HG03025 (cell line): ENCODE measurements at regions not wholly inside any gene's neighbourhood (a gene's known extent, or its start where the extent isn't known, plus 50 kb on each side); places are given as distances from the start of the nearest gene placed in this dataset.

Source experiments
- ATAC-seq: cut with Tn5 transposase; IDR thresholded peaks from one replicate; pipeline ENCODE4 v1.9.1; 2021; ENCODE audit warnings: mild to moderate bottlenecking, moderate library complexity; ENCODE audit not compliant: unreplicated experiment, low FRiP score

DNA sequence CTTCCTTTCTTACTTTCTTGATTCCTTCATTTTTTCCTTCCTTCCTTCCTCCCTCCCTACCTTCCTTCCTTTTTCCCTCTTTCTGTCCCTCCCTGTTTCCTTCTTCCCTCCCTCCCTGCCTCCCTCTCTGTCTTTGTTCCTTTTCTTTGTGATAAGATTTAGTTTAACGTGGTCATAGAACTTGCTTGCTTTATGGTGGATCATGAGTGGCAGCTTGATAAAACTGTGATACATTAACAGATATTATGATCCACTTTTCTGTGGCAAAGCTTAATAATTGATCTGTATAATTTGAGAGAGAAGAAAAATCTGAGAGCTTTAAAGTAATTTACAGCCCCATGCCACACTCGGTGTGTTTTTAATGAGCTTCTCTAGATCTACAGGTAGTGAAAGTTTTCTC is 280.5 kb downstream of the RNF144B start:
- ATAC-seq, result no peak

DNA sequence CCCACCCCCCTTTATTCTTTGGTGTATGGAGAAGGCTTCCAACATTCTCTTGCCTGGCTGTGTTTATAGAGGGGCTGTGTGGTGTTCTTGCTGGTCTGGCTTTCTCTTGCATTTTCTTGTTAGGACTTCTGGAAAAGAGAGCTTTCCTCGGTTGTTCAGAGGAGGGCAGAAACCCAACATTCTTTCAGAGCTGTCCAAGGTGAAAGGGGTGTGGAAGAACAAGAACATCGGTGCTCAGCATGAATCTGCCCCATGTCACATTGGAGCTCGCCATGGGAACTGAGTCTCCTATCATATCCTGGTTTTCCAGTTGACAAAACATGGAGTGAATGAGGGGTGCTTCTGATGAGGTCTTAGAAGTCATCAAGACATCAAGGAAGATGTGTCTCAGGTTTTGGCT is 281.8 kb downstream of the RNF144B start:
- no peak for ATAC-seq

GRCh38 chr6:18672852-18673251 is 285.7 kb downstream of the RNF144B start:
- ATAC-seq, result no peak

GRCh38 chr6:18674346-18674745 is 287.2 kb downstream of the RNF144B start:
- no peak for ATAC-seq

GRCh38 chr6:18675881-18676280 is 288.7 kb downstream of the RNF144B start:
- no peak for ATAC-seq

- ATAC-seq, result no peak
Observed at GRCh38 chr6:18676548-18676947, 289.4 kb downstream of the RNF144B start.

DNA sequence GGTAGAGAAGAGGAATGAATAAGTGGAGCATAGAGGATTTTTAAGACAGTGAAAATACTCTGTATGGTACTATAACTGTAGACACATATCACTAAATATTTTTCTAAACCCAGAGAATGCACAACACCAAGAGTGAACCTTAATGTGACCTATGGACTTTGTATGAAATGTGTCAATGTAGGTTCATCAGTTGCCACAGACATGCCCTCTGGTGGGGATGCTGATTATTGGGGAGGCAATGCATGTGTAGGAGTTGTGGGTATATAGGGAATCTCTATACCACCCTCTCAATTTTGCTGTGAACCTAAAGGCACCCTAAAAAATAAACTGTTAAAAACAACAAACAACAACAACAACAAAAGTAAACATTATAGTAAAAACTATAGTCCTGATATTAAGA is 293.7 kb downstream of the RNF144B start:
- no peak for ATAC-seq

- ATAC-seq, result no peak
Observed at GRCh38 chr6:18681832-18682503, 294.8 kb downstream of the RNF144B start.

DNA sequence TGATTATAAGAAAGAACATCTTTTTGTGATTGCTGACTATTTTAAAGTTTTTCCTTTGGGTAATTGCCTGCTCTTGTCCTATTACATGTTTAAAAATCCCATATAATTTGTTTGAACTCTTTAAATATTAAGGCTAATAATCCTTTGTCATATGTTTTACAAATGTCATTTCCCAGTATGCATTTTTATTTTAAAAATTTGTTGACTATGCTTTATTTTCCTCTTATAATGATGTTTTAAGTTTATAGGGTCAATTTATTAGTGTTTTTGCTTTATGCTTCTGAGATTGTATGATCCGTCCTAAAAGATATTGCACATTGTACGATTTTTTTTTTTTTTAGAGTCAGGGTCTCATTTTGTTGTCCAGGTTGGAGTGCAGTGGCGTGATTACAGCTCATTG is 297.2 kb downstream of the RNF144B start:
- ATAC-seq, result no peak

GRCh38 chr6:18692929-18693685 is 306.0 kb downstream of the RNF144B start:
- ATAC-seq, result no peak

- no peak for ATAC-seq
Observed at GRCh38 chr6:18693881-18694280, 306.7 kb downstream of the RNF144B start.

DNA sequence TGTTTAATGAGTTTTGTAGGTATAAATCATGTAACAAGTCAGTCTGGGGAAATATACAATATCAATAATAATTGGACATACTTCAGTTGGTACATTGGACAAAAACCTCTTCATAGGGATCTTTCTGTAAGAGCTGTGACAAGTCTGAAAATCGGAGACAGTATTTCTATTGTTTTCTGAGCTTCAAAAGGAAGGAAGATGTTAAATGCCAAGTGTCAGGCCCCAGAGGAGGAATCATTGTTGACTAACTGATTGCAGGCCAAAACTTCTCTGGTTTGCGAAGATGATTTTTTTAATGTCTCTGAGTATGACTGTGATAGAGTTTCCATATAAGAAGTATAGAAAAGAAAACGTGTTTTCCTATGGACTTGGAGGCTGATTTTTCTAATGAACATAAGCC is 316.4 kb downstream of the RNF144B start:
- ATAC-seq, result no peak

DNA sequence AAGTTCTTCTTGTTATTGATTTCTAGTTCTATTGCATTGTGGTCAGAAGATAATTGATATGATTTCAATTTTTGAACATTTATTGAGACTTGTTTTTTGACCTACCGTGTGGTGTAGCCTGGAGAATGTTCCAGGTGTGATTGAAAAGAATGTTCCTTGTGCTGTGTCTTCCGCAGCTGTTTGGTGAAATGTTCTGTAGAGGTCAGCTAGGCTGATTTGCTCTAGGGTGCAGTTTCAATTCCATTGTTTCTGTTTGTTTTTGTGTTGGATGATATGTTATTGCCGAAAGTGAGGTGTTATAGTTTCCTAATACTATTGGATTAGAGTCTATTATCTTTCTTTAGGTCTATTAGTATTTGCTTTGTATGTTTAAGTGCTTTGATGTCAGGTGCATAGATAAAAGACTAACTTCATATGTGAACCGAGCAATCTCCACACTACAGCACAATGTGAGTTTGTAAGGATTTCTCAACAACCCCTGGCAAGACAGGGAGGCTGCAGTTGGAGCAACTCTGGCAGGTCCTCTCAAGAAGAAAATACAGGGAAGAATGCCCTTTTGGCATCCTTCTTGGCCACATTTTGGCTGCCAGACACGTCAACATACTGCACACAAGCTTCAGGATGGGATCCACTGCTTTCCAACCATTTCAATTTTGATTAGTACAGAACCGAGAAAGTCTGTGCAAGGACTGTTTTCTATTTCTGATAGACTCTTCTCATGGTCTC is 320.7 kb downstream of the RNF144B start:
- ATAC-seq, result no peak

GRCh38 chr6:18712595-18712994 is 325.4 kb downstream of the RNF144B start:
- ATAC-seq, result no peak

DNA sequence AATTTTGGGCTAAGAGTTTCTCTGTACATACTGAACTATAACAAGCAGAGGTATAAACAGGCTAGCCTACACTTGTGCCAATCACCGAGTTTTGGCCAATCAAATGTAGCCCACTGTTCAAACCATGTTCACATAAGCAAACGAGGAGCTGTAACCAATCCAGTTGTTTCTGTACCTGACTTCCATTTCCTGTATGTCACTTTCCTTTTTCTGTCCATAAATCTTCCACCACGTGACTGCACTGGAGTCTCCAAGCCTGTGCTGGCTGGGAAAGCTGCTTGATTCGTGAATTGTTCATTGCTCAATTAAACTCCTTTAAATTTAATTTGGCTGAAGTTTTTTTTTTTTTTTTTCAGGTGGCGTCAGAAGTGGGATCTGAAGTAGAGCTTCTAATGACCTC is 332.9 kb downstream of the RNF144B start:
- ATAC-seq, result no peak

DNA sequence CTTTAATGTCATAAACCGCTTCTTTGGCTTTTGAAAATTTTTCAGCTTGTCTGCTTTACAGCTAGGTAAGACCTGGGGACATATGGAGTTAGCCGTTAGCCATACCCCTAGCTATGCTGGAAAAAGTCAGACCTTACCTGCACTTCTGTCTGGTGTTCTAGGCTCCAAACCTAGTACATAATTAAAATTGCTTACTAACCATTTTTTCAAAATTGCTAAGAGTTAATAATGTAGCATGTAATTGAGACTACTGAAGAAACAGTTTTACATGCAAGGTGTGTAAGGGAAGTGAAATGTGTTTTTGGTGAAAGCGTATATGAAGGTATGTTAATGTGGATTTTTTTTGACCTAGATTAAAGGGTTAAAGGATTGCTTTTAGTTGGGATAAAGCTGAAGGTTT is 336.9 kb downstream of the RNF144B start:
- no peak for ATAC-seq

DNA sequence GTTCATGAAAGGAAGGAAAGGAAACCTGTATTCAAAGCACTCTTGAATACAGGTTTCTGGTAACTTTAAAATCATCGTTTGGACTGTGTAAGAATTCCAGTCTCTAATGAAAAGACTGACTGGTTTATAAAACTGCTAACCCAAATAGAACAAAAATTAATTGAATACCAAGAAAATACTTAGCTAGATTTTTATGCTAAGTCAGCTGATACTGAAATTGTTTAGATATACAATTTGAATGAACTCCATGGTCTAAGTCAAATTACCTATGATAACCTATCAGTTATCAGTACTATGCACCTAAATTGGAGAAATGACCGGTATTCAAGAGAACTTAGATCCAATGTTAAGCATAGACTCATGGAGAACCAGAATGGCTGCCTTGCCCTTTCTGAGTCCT is 338.3 kb downstream of the RNF144B start:
- ATAC-seq, result no peak

DNA sequence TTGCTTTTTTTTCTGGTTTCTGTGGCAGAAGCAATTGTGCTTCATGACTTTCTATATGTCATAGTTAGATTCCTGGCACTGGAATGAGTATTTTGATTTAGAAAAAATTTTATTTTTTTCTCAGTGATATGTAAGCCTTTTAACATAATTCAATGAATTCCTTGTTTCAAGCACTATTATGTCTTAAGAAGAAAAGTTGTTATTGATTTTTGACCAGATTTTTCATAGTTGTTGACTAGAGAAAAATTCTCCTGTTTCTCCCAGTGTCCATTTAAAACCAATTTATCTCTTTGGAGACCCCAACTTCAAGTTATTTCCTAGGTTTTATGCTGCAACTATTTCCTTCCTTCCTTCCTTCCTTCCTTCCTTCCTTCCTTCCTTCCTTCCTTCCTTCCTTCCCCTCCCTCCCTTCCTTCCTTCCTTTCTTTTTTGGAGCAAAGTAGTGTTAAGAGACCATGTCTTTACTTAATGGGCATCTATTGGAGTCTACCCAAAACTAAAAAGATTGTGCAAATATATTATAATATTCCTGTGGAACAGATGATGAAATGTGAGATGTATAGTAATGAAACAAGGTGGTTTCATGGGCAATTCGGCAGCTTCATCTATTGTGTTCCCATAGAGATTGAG is 346.9 kb downstream of the RNF144B start:
- no peak for ATAC-seq

- ATAC-seq, result no peak
Observed at GRCh38 chr6:18741741-18742140, 354.6 kb downstream of the RNF144B start.

DNA sequence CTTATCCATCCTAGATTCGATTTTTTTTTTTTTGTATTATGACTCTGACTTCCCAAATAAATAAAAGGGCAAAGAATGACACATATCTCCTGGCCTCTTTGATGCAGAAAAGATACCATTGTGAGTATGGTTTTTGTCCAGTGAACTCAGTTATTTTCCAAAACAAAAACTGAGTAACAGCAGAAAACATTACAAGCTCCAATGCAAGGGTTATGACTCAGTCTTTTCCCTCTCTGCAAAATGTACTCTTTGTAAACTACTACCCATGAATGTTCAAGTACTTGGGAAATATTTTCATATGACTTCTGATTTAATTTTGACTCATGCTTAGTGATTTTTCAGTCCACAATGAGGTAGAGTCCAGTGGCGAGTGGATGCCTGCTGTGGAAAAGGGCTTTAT is 355.3 kb downstream of the RNF144B start:
- ATAC-seq, result no peak

DNA sequence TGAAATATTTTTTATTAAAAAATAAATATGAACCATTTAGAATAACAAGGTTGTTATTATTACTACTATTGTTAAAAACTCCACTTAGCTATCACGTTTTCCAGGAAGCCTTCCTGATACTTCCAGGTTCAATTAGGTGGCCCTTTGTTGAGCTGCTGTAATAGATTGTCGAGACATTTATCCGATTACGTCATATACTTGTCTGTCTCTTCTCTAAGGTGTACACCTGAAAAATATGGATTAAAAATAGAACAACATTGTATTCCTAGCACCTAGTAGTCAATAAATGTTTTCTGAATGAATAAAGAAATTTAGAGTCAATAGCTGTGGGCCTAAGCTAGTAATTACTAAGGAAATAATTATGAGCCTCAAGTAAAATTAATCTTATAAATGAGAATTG is 359.6 kb downstream of the RNF144B start:
- ATAC-seq, result no peak
